ENCODE measurements at regions not wholly inside any gene's neighbourhood (a gene's known extent, or its start where the extent isn't known, plus 50 kb on each side); places are given as distances from the start of the nearest gene placed in this dataset.

- ChIA-PET CTCF (ENCODE audit: partially characterized antibody) (no interaction called here), POLR2A (ENCODE audit: partially characterized antibody) (interaction anchor here (0.6 kb wide), 2 partner anchors 230 to 461 kb away, joined by 3 to 4 read pairs; no protein-coding TSS in a partner anchor)
- Histone ChIP-seq H2BK120ac (replicated peaks; ENCODE audit: low read depth, low read length) (no peak overlapping the region), H3K9me3 (ENCODE audit: insufficient read depth in 2 of 2, low read depth in 1 of 2, low read length in 1 of 2) (peaks cover 0 to 4% of the 10 kb centered on the region in 2 experiments; a peak in 1 of 4 replicates), H4K91ac (replicated peaks; ENCODE audit: insufficient read length, low read length) (no peak overlapping the region), H3K18ac (ENCODE audit: extremely low read depth, low read length) (no peak overlapping the region), H3K36me3 (ENCODE audit: control insufficient read depth in 2 of 4, insufficient read depth in 4 of 4, low read length in 3 of 4) (no peaks in the 10 kb centered on the region), H3K14ac (ENCODE audit: insufficient read length) (no peak overlapping the region), H4K5ac (ENCODE audit: insufficient read length, low read depth, low read length) (no peak overlapping the region), H2BK5ac (ENCODE audit: low read depth, low read length) (no peak overlapping the region), H3K4me1 (replicated peaks in 1 of 4; ENCODE audit: control insufficient read depth in 3 of 4, insufficient read depth in 4 of 4, low read length in 3 of 4) (no peaks in the 10 kb centered on the region), H4K20me1 (replicated peaks in 1 of 2; ENCODE audit: control insufficient read depth in 1 of 2, insufficient read depth in 2 of 2, low read length in 2 of 2) (no peaks in the 10 kb centered on the region), H2AK5ac (ENCODE audit: low read depth, low read length) (no peak overlapping the region; the same call in 1 of the 2 replicates), H2BK15ac (ENCODE audit: low read length) (no peak overlapping the region), H3K23me2 (ENCODE audit: low read depth, low read length) (no peaks in the 10 kb centered on the region), H3K56ac (replicated peaks; ENCODE audit: insufficient read length, low read depth, low read length) (no peak overlapping the region), H3K79me2 (ENCODE audit: control insufficient read depth in 1 of 2, insufficient read depth in 2 of 2, low read length in 2 of 2) (no peaks in the 10 kb centered on the region), H3K4me3 (ENCODE audit: extremely low read depth in 1 of 4, insufficient read depth in 2 of 4, low read depth in 3 of 4, low read length in 4 of 4) (no peak overlapping the region), H3K4ac (replicated peaks; ENCODE audit: insufficient read length, low read depth, low read length) (no peak overlapping the region), H3K27me3 (replicated peaks in 1 of 4; ENCODE audit: control insufficient read depth in 3 of 4, extremely low read depth in 1 of 4, insufficient read depth in 3 of 4, low read length in 3 of 4) (no peaks in the 10 kb centered on the region), H4K8ac (ENCODE audit: extremely low read depth, insufficient read depth, low read length) (no peak overlapping the region), H2BK12ac (ENCODE audit: low read depth, low read length) (no peak overlapping the region), H3K79me1 (ENCODE audit: low read depth, low read length) (no peaks in the 10 kb centered on the region), H3K4me2 (ENCODE audit: insufficient read depth in 1 of 2, low read depth in 2 of 2, low read length in 2 of 2) (no peak overlapping the region), H3K9ac (replicated peaks in 1 of 4; ENCODE audit: extremely low read depth in 1 of 4, low read depth in 3 of 4, low read length in 3 of 4) (no peak overlapping the region), H3K23ac (ENCODE audit: insufficient read length) (no peak overlapping the region), H2BK20ac (ENCODE audit: low read length) (peak overlapping the region; percentile 24; the same call in 1 of the 2 replicates), H2AFZ (ENCODE audit: low read length) (peak overlapping the region; percentile 36; the same call in 1 of the 2 replicates), H3K27ac (ENCODE audit: low read depth, low read length) (no peak overlapping the region)
- DNase-seq (ENCODE audit: low read depth in 1 of 2, low spot score in 2 of 2) = no peak
- no peak for FAIRE-seq
- TF ChIP-seq RBBP5 (IDR thresholded peaks at IDR 0.05; ENCODE audit: borderline replicate concordance, low read depth, low read length) = no peak
- 94% methylated on average over 4 of the region's 4 CpGs; no CpG with 5 or more reads in 1 of the 2 experiments for WGBS, 2 experiments (ENCODE audit: extremely low coverage in 1 of 2, insufficient coverage in 1 of 2, insufficient read length in 1 of 2, insufficient replicate concordance in 2 of 2, low coverage in 1 of 2, low lambda C conversion rate in 2 of 2, missing lambda C conversion rate in 1 of 2)
Measured at GRCh38 chr12:18908191-18908590, 170.3 kb downstream of the CAPZA3 start.

Data from H1 (cell line).